GM23338 (cell line): ENCODE measurements at regions not wholly inside any gene's neighbourhood (a gene's known extent, or its start where the extent isn't known, plus 50 kb on each side); places are given as distances from the start of the nearest gene placed in this dataset.

ENCODE experiments used
- CREB1 ChIP-seq: fragments of 250-450 bp; sonication (Bioruptor Pico); IDR thresholded peaks from 2 replicates; pipeline ENCODE4 v1.5.0; 2020; ENCODE audit warnings: low read depth, mild to moderate bottlenecking, moderate library complexity
- EZH2 ChIP-seq: fragments of 200-600 bp; sonication (generic); IDR thresholded peaks from one replicate; pipeline ENCODE4 v1.8.0; 2017; ENCODE audit warnings: antibody characterized with exemption, mild to moderate bottlenecking, low read depth; ENCODE audit not compliant: unreplicated experiment
- EZH2phosphoT487 ChIP-seq: fragments of 200-600 bp; sonication (generic); IDR thresholded peaks from one replicate; pipeline ENCODE4 v1.8.1; 2018; ENCODE audit warnings: antibody characterized with exemption; ENCODE audit not compliant: unreplicated experiment
- POLR2AphosphoS5 ChIP-seq: IDR thresholded peaks from 2 replicates; pipeline ENCODE4 v1.6.1; 2016; ENCODE audit warnings: antibody characterized with exemption, low read depth
- ZNF331 ChIP-seq: fragments of 250-450 bp; sonication (Bioruptor Pico); IDR thresholded peaks from 2 replicates; pipeline ENCODE4 v1.5.0; 2020; ENCODE audit warnings: low read depth, mild to moderate bottlenecking, moderate library complexity
- TF ChIP-seq, protein P1 (sequence below), 2 experiments: fragments of 200-600 bp in 1 of 2; sonication (generic) in 1 of 2; conservative IDR thresholded peaks; 2 replicates each; pipeline versions ENCODE4 v1.5.1 to v1.6.1; 2016 to 2017; ENCODE audit warnings: antibody characterized with exemption in 2 of 2, low read depth in 2 of 2, mild to moderate bottlenecking in 2 of 2, moderate library complexity in 1 of 2
- TF ChIP-seq, protein P2 (sequence below): IDR thresholded peaks from 2 replicates; pipeline ENCODE4 v1.6.1; 2016; ENCODE audit warnings: antibody characterized with exemption
- TF ChIP-seq, protein P3 (sequence below): IDR thresholded peaks from one replicate; pipeline ENCODE4 v1.6.1; 2018; ENCODE audit warnings: antibody characterized with exemption; ENCODE audit not compliant: unreplicated experiment

DNA sequence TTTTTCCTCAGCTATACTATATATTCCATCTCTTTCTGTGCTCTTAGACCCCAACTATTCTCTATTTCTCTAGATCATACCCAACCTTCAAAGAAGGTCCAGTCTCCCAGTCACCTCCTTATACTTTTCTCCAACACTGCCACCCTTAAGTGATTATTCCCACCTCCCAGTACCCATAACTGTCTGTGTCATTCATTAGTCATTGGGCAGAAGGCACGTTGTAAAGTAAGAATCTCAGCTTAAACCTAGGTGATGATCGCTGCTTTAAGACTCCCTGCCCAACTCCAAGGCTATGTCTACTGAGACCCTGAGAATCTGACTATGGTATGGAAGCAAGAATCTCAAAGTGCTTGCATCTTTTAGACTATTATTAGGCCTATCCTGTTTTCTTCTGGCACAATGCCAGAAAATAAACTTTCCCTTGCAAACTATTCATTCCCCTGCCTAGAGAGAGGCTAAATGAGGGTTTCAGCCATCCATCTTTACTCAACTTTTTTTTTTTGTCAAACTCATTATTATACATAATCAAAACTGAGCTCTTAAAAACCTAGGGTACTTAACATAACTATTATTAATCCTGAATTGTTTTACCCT, 174.3 kb upstream of the DPT start:
- TF ChIP-seq, protein P1, sequence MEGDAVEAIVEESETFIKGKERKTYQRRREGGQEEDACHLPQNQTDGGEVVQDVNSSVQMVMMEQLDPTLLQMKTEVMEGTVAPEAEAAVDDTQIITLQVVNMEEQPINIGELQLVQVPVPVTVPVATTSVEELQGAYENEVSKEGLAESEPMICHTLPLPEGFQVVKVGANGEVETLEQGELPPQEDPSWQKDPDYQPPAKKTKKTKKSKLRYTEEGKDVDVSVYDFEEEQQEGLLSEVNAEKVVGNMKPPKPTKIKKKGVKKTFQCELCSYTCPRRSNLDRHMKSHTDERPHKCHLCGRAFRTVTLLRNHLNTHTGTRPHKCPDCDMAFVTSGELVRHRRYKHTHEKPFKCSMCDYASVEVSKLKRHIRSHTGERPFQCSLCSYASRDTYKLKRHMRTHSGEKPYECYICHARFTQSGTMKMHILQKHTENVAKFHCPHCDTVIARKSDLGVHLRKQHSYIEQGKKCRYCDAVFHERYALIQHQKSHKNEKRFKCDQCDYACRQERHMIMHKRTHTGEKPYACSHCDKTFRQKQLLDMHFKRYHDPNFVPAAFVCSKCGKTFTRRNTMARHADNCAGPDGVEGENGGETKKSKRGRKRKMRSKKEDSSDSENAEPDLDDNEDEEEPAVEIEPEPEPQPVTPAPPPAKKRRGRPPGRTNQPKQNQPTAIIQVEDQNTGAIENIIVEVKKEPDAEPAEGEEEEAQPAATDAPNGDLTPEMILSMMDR (conservative IDR thresholded peaks at IDR 0.05; ENCODE audit: low read depth in 2 of 2): no peak
- no peak for TF ChIP-seq CREB1 (CRISPR knock-in tag)
- TF ChIP-seq POLR2AphosphoS5: no peak
- TF ChIP-seq EZH2: no peak
- TF ChIP-seq, protein P2, sequence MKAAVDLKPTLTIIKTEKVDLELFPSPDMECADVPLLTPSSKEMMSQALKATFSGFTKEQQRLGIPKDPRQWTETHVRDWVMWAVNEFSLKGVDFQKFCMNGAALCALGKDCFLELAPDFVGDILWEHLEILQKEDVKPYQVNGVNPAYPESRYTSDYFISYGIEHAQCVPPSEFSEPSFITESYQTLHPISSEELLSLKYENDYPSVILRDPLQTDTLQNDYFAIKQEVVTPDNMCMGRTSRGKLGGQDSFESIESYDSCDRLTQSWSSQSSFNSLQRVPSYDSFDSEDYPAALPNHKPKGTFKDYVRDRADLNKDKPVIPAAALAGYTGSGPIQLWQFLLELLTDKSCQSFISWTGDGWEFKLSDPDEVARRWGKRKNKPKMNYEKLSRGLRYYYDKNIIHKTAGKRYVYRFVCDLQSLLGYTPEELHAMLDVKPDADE: no peak
- TF ChIP-seq, protein P3, sequence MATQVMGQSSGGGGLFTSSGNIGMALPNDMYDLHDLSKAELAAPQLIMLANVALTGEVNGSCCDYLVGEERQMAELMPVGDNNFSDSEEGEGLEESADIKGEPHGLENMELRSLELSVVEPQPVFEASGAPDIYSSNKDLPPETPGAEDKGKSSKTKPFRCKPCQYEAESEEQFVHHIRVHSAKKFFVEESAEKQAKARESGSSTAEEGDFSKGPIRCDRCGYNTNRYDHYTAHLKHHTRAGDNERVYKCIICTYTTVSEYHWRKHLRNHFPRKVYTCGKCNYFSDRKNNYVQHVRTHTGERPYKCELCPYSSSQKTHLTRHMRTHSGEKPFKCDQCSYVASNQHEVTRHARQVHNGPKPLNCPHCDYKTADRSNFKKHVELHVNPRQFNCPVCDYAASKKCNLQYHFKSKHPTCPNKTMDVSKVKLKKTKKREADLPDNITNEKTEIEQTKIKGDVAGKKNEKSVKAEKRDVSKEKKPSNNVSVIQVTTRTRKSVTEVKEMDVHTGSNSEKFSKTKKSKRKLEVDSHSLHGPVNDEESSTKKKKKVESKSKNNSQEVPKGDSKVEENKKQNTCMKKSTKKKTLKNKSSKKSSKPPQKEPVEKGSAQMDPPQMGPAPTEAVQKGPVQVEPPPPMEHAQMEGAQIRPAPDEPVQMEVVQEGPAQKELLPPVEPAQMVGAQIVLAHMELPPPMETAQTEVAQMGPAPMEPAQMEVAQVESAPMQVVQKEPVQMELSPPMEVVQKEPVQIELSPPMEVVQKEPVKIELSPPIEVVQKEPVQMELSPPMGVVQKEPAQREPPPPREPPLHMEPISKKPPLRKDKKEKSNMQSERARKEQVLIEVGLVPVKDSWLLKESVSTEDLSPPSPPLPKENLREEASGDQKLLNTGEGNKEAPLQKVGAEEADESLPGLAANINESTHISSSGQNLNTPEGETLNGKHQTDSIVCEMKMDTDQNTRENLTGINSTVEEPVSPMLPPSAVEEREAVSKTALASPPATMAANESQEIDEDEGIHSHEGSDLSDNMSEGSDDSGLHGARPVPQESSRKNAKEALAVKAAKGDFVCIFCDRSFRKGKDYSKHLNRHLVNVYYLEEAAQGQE: no peak
- no peak for TF ChIP-seq ZNF331 (CRISPR knock-in tag)
- TF ChIP-seq EZH2phosphoT487: no peak
